ENCODE measurements at regions not wholly inside any gene's neighbourhood (a gene's known extent, or its start where the extent isn't known, plus 50 kb on each side); places are given as distances from the start of the nearest gene placed in this dataset.

GRCh38 chr2:8086357-8086756 is 595.5 kb upstream of the ID2 start:
- H3K4me1 ChIP-seq (ENCODE audit: low read depth): no peaks in the 10 kb centered on the region
- TF ChIP-seq CTCF (IDR thresholded peaks at IDR 0.05): no peak
- no peaks in the 10 kb centered on the region for H3K9me3 ChIP-seq
- H3K36me3 ChIP-seq (ENCODE audit: low read depth): no peaks in the 10 kb centered on the region
- no peak overlapping the region for H3K4me3 ChIP-seq
- ATAC-seq (no peak), DNase-seq (no peak)
- intact Hi-C loops (cut with DNase I, micrococcal nuclease): no loop called here

GRCh38 chr2:8086796-8087479 is 594.9 kb upstream of the ID2 start:
- ATAC-seq (no peak), DNase-seq (no peak)
- TF ChIP-seq CTCF (IDR thresholded peaks at IDR 0.05): no peak
- no peaks in the 10 kb centered on the region for H3K9me3 ChIP-seq
- H3K4me3 ChIP-seq: no peak overlapping the region
- intact Hi-C loops (cut with DNase I, micrococcal nuclease): no loop called here
- no peaks in the 10 kb centered on the region for H3K4me1 ChIP-seq (ENCODE audit: low read depth)
- H3K36me3 ChIP-seq (ENCODE audit: low read depth): no peaks in the 10 kb centered on the region

GRCh38 chr2:8087480-8087840 is 594.4 kb upstream of the ID2 start:
- DNase-seq: no peak
- no peak for TF ChIP-seq CTCF (IDR thresholded peaks at IDR 0.05)
- no peaks in the 10 kb centered on the region for H3K9me3 ChIP-seq
- intact Hi-C loops (cut with DNase I, micrococcal nuclease): no loop called here
- no peak for ATAC-seq
- H3K4me1 ChIP-seq (ENCODE audit: low read depth): no peaks in the 10 kb centered on the region
- H3K4me3 ChIP-seq: no peak overlapping the region
- no peaks in the 10 kb centered on the region for H3K36me3 ChIP-seq (ENCODE audit: low read depth)

- DNase-seq (no peak), ATAC-seq (no peak)
- Histone ChIP-seq H3K4me1 (ENCODE audit: low read depth) (no peaks in the 10 kb centered on the region), H3K4me3 (no peak overlapping the region), H3K9me3 (no peaks in the 10 kb centered on the region), H3K36me3 (ENCODE audit: low read depth) (no peaks in the 10 kb centered on the region)
- TF ChIP-seq CTCF (IDR thresholded peaks at IDR 0.05): no peak
- intact Hi-C loops (cut with DNase I, micrococcal nuclease): no loop called here
Observed at GRCh38 chr2:8088810-8089209, 593.0 kb upstream of the ID2 start.

GRCh38 chr2:8089596-8089995 is 592.3 kb upstream of the ID2 start:
- Histone ChIP-seq H3K36me3 (ENCODE audit: low read depth) (no peaks in the 10 kb centered on the region), H3K4me1 (ENCODE audit: low read depth) (no peaks in the 10 kb centered on the region), H3K4me3 (no peak overlapping the region), H3K9me3 (no peaks in the 10 kb centered on the region)
- intact Hi-C loops (cut with DNase I, micrococcal nuclease): no loop called here
- ATAC-seq (no peak), DNase-seq (no peak)
- no peak for TF ChIP-seq CTCF (IDR thresholded peaks at IDR 0.05)

Data from mucosa of descending colon (tissue), 3 donors.